ENCODE measurements at regions not wholly inside any gene's neighbourhood (a gene's known extent, or its start where the extent isn't known, plus 50 kb on each side); places are given as distances from the start of the nearest gene placed in this dataset.

GRCh38 chr5:117652036-117652957 lies 1077.7 kb upstream of the SEMA6A start:
- no peak for TF ChIP-seq TARDBP (IDR thresholded peaks at IDR 0.05)
- no peak for TF ChIP-seq ARNT (IDR thresholded peaks at IDR 0.05)
- TF ChIP-seq SP1 (IDR thresholded peaks at IDR 0.05) = no peak
- TF ChIP-seq ELF4 (IDR thresholded peaks at IDR 0.05) = no peak
- TF ChIP-seq HDGF (IDR thresholded peaks at IDR 0.05; ENCODE audit: borderline replicate concordance) = no peak

All from HEK293T (cell line).